Sigmoid colon (tissue), 4 donors: ENCODE measurements at regions not wholly inside any gene's neighbourhood (a gene's known extent, or its start where the extent isn't known, plus 50 kb on each side); places are given as distances from the start of the nearest gene placed in this dataset.

Experiments
- EP300 ChIP-seq, 4 donors: sonication (generic); formaldehyde crosslinking; IDR thresholded peaks; one replicate each; pipeline ENCODE4 v1.6.1; 2017; ENCODE audit warnings: antibody characterized with exemption in 4 of 4
- POLR2A ChIP-seq, 2 donors: fragments of 450-650 bp; IDR thresholded peaks; one replicate each; pipeline ENCODE4 v1.6.1; 2016; ENCODE audit warnings: antibody characterized with exemption in 2 of 2, mild to moderate bottlenecking in 2 of 2, moderate library complexity in 2 of 2
- POLR2AphosphoS5 ChIP-seq, 4 donors: sonication (generic); formaldehyde crosslinking; IDR thresholded peaks; one replicate each; pipeline ENCODE4 v1.6.1; 2017; ENCODE audit warnings: antibody characterized with exemption in 4 of 4
- TF ChIP-seq, protein P1 (sequence below), 4 experiments: fragments of 450-650 bp in 3 of 4; fragments of 200-600 bp in 1 of 4; IDR thresholded peaks; one replicate each; pipeline ENCODE4 v1.5.1; 2016 to 2019; ENCODE audit warnings: antibody characterized with exemption in 4 of 4, mild to moderate bottlenecking in 3 of 4, moderate library complexity in 2 of 4

DNA sequence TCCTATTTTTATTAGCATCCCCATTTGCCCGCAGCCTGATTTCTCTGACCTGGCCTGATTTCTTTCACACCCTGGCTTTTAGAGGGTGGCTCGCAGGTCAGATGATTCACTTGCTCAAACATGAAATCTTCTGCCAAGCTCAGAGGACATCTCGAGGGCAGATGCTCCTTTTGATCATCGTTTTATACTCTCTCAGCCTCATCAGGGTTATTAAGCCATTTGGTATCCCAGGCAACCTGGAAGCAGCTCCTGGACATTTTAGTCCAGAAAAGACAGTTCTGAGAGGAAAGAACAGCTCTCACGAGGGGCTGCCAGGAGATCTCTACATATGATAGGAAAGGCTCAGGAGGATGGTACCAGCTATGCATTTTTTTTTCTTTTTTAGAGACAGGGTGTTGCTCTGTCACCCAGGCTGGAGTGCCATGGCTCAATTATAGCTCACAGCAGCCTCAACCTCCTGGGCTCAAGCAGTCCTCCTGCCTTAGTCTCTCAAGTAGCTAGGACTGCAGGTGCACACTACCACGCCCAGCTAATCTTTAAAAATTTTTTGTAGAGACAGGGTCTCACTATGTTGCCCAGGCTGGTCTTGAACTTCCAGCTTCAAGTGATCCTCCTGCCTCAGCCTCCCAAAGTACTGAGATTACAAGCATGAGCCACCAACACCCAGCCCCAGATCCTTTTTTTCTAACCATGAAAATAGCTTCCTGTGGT lies 165.4 kb downstream of the KATNAL1 start:
- no peak for TF ChIP-seq POLR2AphosphoS5 (IDR thresholded peaks at IDR 0.05)
- TF ChIP-seq, protein P1, sequence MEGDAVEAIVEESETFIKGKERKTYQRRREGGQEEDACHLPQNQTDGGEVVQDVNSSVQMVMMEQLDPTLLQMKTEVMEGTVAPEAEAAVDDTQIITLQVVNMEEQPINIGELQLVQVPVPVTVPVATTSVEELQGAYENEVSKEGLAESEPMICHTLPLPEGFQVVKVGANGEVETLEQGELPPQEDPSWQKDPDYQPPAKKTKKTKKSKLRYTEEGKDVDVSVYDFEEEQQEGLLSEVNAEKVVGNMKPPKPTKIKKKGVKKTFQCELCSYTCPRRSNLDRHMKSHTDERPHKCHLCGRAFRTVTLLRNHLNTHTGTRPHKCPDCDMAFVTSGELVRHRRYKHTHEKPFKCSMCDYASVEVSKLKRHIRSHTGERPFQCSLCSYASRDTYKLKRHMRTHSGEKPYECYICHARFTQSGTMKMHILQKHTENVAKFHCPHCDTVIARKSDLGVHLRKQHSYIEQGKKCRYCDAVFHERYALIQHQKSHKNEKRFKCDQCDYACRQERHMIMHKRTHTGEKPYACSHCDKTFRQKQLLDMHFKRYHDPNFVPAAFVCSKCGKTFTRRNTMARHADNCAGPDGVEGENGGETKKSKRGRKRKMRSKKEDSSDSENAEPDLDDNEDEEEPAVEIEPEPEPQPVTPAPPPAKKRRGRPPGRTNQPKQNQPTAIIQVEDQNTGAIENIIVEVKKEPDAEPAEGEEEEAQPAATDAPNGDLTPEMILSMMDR (IDR thresholded peaks at IDR 0.05) = no peak
- no peak for TF ChIP-seq POLR2A (IDR thresholded peaks at IDR 0.05)
- no peak for TF ChIP-seq EP300 (IDR thresholded peaks at IDR 0.05)
